Mesothelial cell of epicardium (in vitro differentiated cells): ENCODE measurements at regions not wholly inside any gene's neighbourhood (a gene's known extent, or its start where the extent isn't known, plus 50 kb on each side); places are given as distances from the start of the nearest gene placed in this dataset.

ENCODE experiments used
- DNase-seq, 2 experiments: peaks; one replicate each; pipeline ENCODE4 v3.0.0; 2021; ENCODE audit warnings: low spot score in 2 of 2; ENCODE audit not compliant: unreplicated experiment in 2 of 2
- H3K27ac Mint-ChIP-seq: 2 replicates; pipeline ENCODE4 v1.8.0; 2021; ENCODE audit warnings: mixed read lengths
- H3K27me3 Mint-ChIP-seq: 2 replicates; pipeline ENCODE4 v1.8.0; 2021; ENCODE audit warnings: low read depth, mixed read lengths
- H3K36me3 Mint-ChIP-seq: 2 replicates; pipeline ENCODE4 v1.8.0; 2021; ENCODE audit warnings: mixed read lengths
- H3K4me1 Mint-ChIP-seq: 2 replicates; pipeline ENCODE4 v1.8.0; 2021; ENCODE audit warnings: mixed read lengths
- H3K4me3 Mint-ChIP-seq: 2 replicates; pipeline ENCODE4 v1.8.0; 2021; ENCODE audit warnings: mild to moderate bottlenecking, moderate library complexity, mixed read lengths
- H3K9me3 Mint-ChIP-seq: 2 replicates; pipeline ENCODE4 v1.8.0; 2021; ENCODE audit warnings: mixed read lengths
- CTCF ChIP-seq: fragments of 200-600 bp; sonication (generic); IDR thresholded peaks from one replicate; pipeline ENCODE4 v1.5.0; 2021; ENCODE audit warnings: antibody characterized with exemption; ENCODE audit not compliant: unreplicated experiment

- Mint-ChIP-seq H3K9me3 (peaks cover 3% of the 10 kb centered on the region), H3K4me1 (peaks cover 12% of the 10 kb centered on the region), H3K27ac (no peak overlapping the region), H3K36me3 (no peaks in the 10 kb centered on the region), H3K4me3 (no peak overlapping the region), H3K27me3 (no peaks in the 10 kb centered on the region)
- TF ChIP-seq CTCF = no peak
- DNase-seq = no peak
These were observed 447.2 kb downstream of the RFC3 start for GRCh38 chr13:34265046-34265679.

- no peak overlapping the region for H3K4me3 Mint-ChIP-seq
- H3K4me1 Mint-ChIP-seq = peaks cover 28% of the 10 kb centered on the region
- H3K36me3 Mint-ChIP-seq = no peaks in the 10 kb centered on the region
- no peak for TF ChIP-seq CTCF
- no peak for DNase-seq
- no peak overlapping the region for H3K27ac Mint-ChIP-seq
- peaks cover 9% of the 10 kb centered on the region for H3K9me3 Mint-ChIP-seq
- H3K27me3 Mint-ChIP-seq = no peaks in the 10 kb centered on the region
These were observed 458.8 kb downstream of the RFC3 start for GRCh38 chr13:34276764-34277163.

- peaks cover 28% of the 10 kb centered on the region for H3K4me1 Mint-ChIP-seq
- H3K27me3 Mint-ChIP-seq = no peaks in the 10 kb centered on the region
- no peaks in the 10 kb centered on the region for H3K36me3 Mint-ChIP-seq
- H3K4me3 Mint-ChIP-seq = no peak overlapping the region
- peak overlapping the region; percentile 35 for H3K27ac Mint-ChIP-seq
- peaks cover 20% of the 10 kb centered on the region for H3K9me3 Mint-ChIP-seq
- TF ChIP-seq CTCF = no peak
- no peak for DNase-seq
These were observed 460.0 kb downstream of the RFC3 start for GRCh38 chr13:34277936-34278335.

GRCh38 chr13:34278780-34279179 lies 460.8 kb downstream of the RFC3 start:
- no peak overlapping the region for H3K4me3 Mint-ChIP-seq
- no peak for DNase-seq
- H3K36me3 Mint-ChIP-seq = peaks cover 2% of the 10 kb centered on the region
- H3K9me3 Mint-ChIP-seq = peaks cover 28% of the 10 kb centered on the region
- TF ChIP-seq CTCF = no peak
- H3K27ac Mint-ChIP-seq = no peak overlapping the region
- H3K4me1 Mint-ChIP-seq = peaks cover 28% of the 10 kb centered on the region
- H3K27me3 Mint-ChIP-seq = no peaks in the 10 kb centered on the region

- Mint-ChIP-seq H3K27ac (no peak overlapping the region), H3K4me1 (peaks cover 2% of the 10 kb centered on the region), H3K4me3 (no peak overlapping the region), H3K36me3 (no peaks in the 10 kb centered on the region), H3K27me3 (no peaks in the 10 kb centered on the region), H3K9me3 (no peaks in the 10 kb centered on the region)
- TF ChIP-seq CTCF = no peak
- DNase-seq = no peak
These were observed 472.7 kb downstream of the RFC3 start for GRCh38 chr13:34290661-34291060.
